Esophagus muscularis mucosa (tissue), 4 donors: ENCODE measurements at regions not wholly inside any gene's neighbourhood (a gene's known extent, or its start where the extent isn't known, plus 50 kb on each side); places are given as distances from the start of the nearest gene placed in this dataset.

ENCODE experiments used
- CTCF ChIP-seq, 3 experiments: fragments of 200-600 bp in 2 of 3; fragments of 450-650 bp in 1 of 3; sonication (generic) in 2 of 3; IDR thresholded peaks; one replicate each; pipeline ENCODE4 v1.5.1; 2017 to 2019; ENCODE audit warnings: antibody characterized with exemption in 3 of 3, mild to moderate bottlenecking in 2 of 3, moderate library complexity in 1 of 3
- EP300 ChIP-seq: sonication (generic); formaldehyde crosslinking; IDR thresholded peaks from one replicate; pipeline ENCODE4 v1.6.1; 2017; ENCODE audit warnings: antibody characterized with exemption
- POLR2A ChIP-seq: fragments of 450-650 bp; IDR thresholded peaks from one replicate; pipeline ENCODE4 v1.6.1; 2017; ENCODE audit warnings: antibody characterized with exemption, moderate library complexity, mild to moderate bottlenecking, low read depth

- TF ChIP-seq CTCF (IDR thresholded peaks at IDR 0.05) (no peak), POLR2A (no peak), EP300 (no peak)
These were observed 151.2 kb upstream of the KCNN2 start for GRCh38 chr5:114210662-114211061.
